T-helper 17 cell (primary cell): ENCODE measurements at regions not wholly inside any gene's neighbourhood (a gene's known extent, or its start where the extent isn't known, plus 50 kb on each side); places are given as distances from the start of the nearest gene placed in this dataset.

ENCODE experiments used
- ATAC-seq: fragments of 150-1000 bp; cut with Tn5 transposase; 2 replicates; pipeline ENCODE4 v1.10.0; 2021; ENCODE audit warnings: mild to moderate bottlenecking, moderate library complexity
- DNase-seq, 3 donors: peaks; one replicate each; pipeline versions ENCODE4 v3.0.0 to v3.0.0-alpha.2; 2020 to 2021
- H3K9me3 ChIP-seq: one replicate; pipeline ENCODE4 v1.7.0; 2013; ENCODE audit warnings: low read length, mild to moderate bottlenecking; ENCODE audit not compliant: control insufficient read depth, poor library complexity, severe bottlenecking
- H3K27ac Mint-ChIP-seq: one replicate; pipeline ENCODE4 v1.8.0; 2022; ENCODE audit warnings: mild to moderate bottlenecking, moderate library complexity, mixed read lengths
- H3K27me3 Mint-ChIP-seq: one replicate; pipeline ENCODE4 v1.8.0; 2022; ENCODE audit warnings: mixed read lengths
- H3K36me3 Mint-ChIP-seq: one replicate; pipeline ENCODE4 v1.8.0; 2022; ENCODE audit warnings: low read depth, mixed read lengths
- H3K4me1 Mint-ChIP-seq: one replicate; pipeline ENCODE4 v1.8.0; 2022; ENCODE audit warnings: mild to moderate bottlenecking, mixed read lengths
- H3K4me3 Mint-ChIP-seq: one replicate; pipeline ENCODE4 v1.8.0; 2022; ENCODE audit warnings: mild to moderate bottlenecking, moderate library complexity, mixed read lengths

- H3K9me3 ChIP-seq, result no peaks in the 10 kb centered on the region
- ATAC-seq (peak; percentile 40), DNase-seq (no peak)
- H3K4me3 Mint-ChIP-seq, result no peak overlapping the region
- H3K27ac Mint-ChIP-seq, result no peak overlapping the region
- no peaks in the 10 kb centered on the region for H3K27me3 Mint-ChIP-seq
- no peaks in the 10 kb centered on the region for H3K36me3 Mint-ChIP-seq
- no peaks in the 10 kb centered on the region for H3K4me1 Mint-ChIP-seq
Measured at GRCh38 chr4:14125375-14126129, 498.0 kb upstream of the BOD1L1 start.

- H3K36me3 Mint-ChIP-seq, result no peaks in the 10 kb centered on the region
- H3K9me3 ChIP-seq, result no peaks in the 10 kb centered on the region
- no peaks in the 10 kb centered on the region for H3K4me1 Mint-ChIP-seq
- no peaks in the 10 kb centered on the region for H3K27me3 Mint-ChIP-seq
- ATAC-seq, result no peak
- no peak for DNase-seq
- no peak overlapping the region for H3K27ac Mint-ChIP-seq
- no peak overlapping the region for H3K4me3 Mint-ChIP-seq
Measured at GRCh38 chr4:14130551-14130950, 503.0 kb upstream of the BOD1L1 start.

DNA sequence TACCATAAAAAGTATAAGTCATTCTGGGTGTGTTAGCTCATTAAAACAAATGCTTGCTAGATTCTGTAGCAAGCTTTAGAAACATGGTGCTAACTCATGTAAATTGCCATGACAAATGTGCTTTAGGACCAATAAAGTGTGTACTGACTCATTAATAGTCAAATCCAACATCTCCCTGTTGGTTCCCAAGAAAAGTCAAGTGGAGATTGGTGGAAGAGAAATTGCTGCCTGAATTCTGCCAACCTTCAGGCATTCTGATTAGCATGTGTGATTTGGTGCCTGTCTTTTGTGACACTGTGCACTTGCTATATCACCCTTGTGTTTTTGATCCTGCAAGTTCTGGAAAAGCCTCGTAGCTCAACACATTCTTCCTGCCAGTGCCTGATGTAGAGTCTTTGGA lies 503.8 kb upstream of the BOD1L1 start:
- H3K9me3 ChIP-seq, result no peaks in the 10 kb centered on the region
- no peak for ATAC-seq
- H3K27me3 Mint-ChIP-seq, result no peaks in the 10 kb centered on the region
- H3K4me3 Mint-ChIP-seq, result no peak overlapping the region
- no peak for DNase-seq
- H3K27ac Mint-ChIP-seq, result no peak overlapping the region
- H3K36me3 Mint-ChIP-seq, result no peaks in the 10 kb centered on the region
- H3K4me1 Mint-ChIP-seq, result no peaks in the 10 kb centered on the region

GRCh38 chr4:14132301-14132700 lies 504.8 kb upstream of the BOD1L1 start:
- DNase-seq (no peak), ATAC-seq (no peak)
- Mint-ChIP-seq H3K4me1 (no peaks in the 10 kb centered on the region), H3K36me3 (no peaks in the 10 kb centered on the region), H3K4me3 (no peak overlapping the region), H3K27ac (no peak overlapping the region), H3K27me3 (no peaks in the 10 kb centered on the region)
- no peaks in the 10 kb centered on the region for H3K9me3 ChIP-seq

GRCh38 chr4:14138106-14138505 lies 510.6 kb upstream of the BOD1L1 start:
- Mint-ChIP-seq H3K27ac (no peak overlapping the region), H3K4me3 (no peak overlapping the region), H3K27me3 (no peaks in the 10 kb centered on the region), H3K36me3 (no peaks in the 10 kb centered on the region), H3K4me1 (no peaks in the 10 kb centered on the region)
- no peaks in the 10 kb centered on the region for H3K9me3 ChIP-seq
- DNase-seq (no peak), ATAC-seq (no peak)

GRCh38 chr4:14143892-14144291 lies 516.4 kb upstream of the BOD1L1 start:
- Mint-ChIP-seq H3K36me3 (no peaks in the 10 kb centered on the region), H3K4me3 (no peak overlapping the region), H3K27me3 (no peaks in the 10 kb centered on the region), H3K27ac (no peak overlapping the region), H3K4me1 (no peaks in the 10 kb centered on the region)
- ATAC-seq, result no peak
- DNase-seq, result no peak
- H3K9me3 ChIP-seq, result no peaks in the 10 kb centered on the region

DNA sequence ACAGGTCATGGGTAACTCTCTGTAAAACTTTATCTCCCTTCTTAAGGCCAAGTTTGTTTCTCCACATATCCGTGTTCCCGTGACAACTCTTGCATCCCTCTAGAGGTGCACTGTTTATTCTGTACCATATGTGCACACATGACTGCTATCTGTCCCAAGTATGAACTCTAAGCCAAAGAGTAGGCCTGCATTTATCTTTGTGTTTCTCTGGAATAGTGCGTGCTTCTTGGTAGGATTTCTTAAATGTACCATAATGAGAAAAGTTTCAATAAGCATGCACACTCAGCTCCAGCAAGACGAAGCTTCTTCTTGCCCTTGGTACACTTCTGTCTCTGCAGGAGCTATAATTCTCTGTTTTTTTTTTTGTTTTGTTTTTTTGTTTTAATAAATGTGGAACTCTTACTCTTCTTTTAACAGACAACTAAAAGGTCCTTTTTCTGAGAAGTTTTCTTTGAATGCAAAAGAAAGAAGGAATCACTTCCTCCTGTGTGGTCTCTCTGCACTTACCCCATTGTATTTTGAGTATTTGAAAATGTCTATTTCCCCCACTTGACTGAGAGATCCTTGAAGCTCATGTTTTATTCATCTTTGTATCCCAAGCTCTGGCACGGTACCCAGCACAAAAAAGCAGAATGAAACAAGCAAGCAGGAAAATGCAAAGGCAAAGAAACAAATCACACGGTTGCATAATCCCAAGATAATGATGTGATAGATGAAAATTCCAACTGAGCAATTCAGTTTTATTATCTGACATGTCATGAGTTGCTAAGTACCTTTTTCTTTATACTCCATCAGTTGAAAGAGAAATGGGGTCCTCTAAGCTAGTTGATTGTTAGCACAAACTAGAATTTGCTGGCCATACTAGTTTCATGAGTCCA lies 521.9 kb upstream of the BOD1L1 start:
- Mint-ChIP-seq H3K36me3 (no peaks in the 10 kb centered on the region), H3K4me3 (no peak overlapping the region), H3K27ac (no peak overlapping the region), H3K4me1 (no peaks in the 10 kb centered on the region), H3K27me3 (peaks cover 5% of the 10 kb centered on the region)
- ATAC-seq (no peak), DNase-seq (no peak)
- no peaks in the 10 kb centered on the region for H3K9me3 ChIP-seq

- H3K4me1 Mint-ChIP-seq, result no peaks in the 10 kb centered on the region
- DNase-seq (no peak), ATAC-seq (no peak)
- no peak overlapping the region for H3K4me3 Mint-ChIP-seq
- H3K27ac Mint-ChIP-seq, result no peak overlapping the region
- H3K36me3 Mint-ChIP-seq, result peaks cover 3% of the 10 kb centered on the region
- peaks cover 11% of the 10 kb centered on the region for H3K27me3 Mint-ChIP-seq
- H3K9me3 ChIP-seq, result no peaks in the 10 kb centered on the region
Measured at GRCh38 chr4:14151101-14151500, 523.6 kb upstream of the BOD1L1 start.

GRCh38 chr4:14152834-14153519 lies 525.5 kb upstream of the BOD1L1 start:
- Mint-ChIP-seq H3K4me1 (no peaks in the 10 kb centered on the region), H3K27me3 (peaks cover 11% of the 10 kb centered on the region), H3K36me3 (peaks cover 3% of the 10 kb centered on the region), H3K27ac (no peak overlapping the region), H3K4me3 (no peak overlapping the region)
- DNase-seq (no peak), ATAC-seq (no peak)
- no peaks in the 10 kb centered on the region for H3K9me3 ChIP-seq

GRCh38 chr4:14155803-14156202 lies 528.3 kb upstream of the BOD1L1 start:
- Mint-ChIP-seq H3K36me3 (peaks cover 3% of the 10 kb centered on the region), H3K4me1 (no peaks in the 10 kb centered on the region), H3K27me3 (peaks cover 9% of the 10 kb centered on the region), H3K27ac (no peak overlapping the region), H3K4me3 (no peak overlapping the region)
- no peak for DNase-seq
- ATAC-seq, result no peak
- H3K9me3 ChIP-seq, result no peaks in the 10 kb centered on the region

GRCh38 chr4:14157262-14157661 lies 529.7 kb upstream of the BOD1L1 start:
- no peak for DNase-seq
- no peaks in the 10 kb centered on the region for H3K9me3 ChIP-seq
- Mint-ChIP-seq H3K4me3 (no peak overlapping the region), H3K27me3 (peaks cover 6% of the 10 kb centered on the region), H3K36me3 (peaks cover 3% of the 10 kb centered on the region), H3K4me1 (no peaks in the 10 kb centered on the region), H3K27ac (no peak overlapping the region)
- ATAC-seq, result no peak

DNA sequence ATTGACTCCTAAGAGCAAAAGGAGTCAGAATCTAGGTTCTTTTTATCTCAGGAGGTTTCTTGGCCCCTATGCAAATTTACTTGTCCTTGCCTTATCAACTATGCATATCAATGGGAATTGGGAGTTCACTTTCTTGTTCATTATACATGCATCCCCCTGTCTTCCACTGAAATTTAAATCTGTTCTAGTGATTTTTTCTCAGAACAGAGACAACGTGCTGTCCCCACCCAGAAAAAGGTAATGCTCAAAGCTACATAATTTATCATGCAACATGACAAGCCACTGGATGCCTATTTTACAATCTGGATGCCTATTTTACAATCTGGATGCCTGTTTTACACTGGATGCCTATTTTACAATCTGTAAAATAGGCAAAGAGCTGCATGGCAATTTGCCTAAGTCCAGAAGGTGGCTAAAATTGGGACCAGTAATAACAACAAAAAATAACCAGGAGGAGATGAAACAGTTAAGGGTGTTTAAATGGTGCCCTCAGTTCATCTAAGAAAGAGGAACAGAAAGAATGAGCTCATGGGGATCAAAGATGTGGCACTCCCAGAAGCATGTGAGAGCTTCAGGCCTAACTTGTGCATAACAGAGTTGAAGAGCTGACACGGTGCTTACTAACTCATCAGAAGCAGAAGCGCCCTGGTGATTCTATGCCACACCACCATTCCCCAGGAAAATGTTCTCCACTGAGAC lies 537.8 kb upstream of the BOD1L1 start:
- Mint-ChIP-seq H3K36me3 (no peaks in the 10 kb centered on the region), H3K27ac (no peak overlapping the region), H3K4me1 (no peaks in the 10 kb centered on the region), H3K4me3 (no peak overlapping the region), H3K27me3 (no peaks in the 10 kb centered on the region)
- ATAC-seq (peak; percentile 66), DNase-seq (no peak)
- no peaks in the 10 kb centered on the region for H3K9me3 ChIP-seq
